Heart left ventricle (tissue), 16 donors: ENCODE measurements at regions not wholly inside any gene's neighbourhood (a gene's known extent, or its start where the extent isn't known, plus 50 kb on each side); places are given as distances from the start of the nearest gene placed in this dataset.
A peak's percentile ranks its signal among the peaks of the same experiment; 100 is the strongest.
"Not testable (repeated sequence)": the region's sequence is repeated elsewhere in the genome, so short reads cannot be mapped to it uniquely, and the experiment has no call there.

ENCODE experiments used
- ATAC-seq, 4 donors: fragments of 200-7000 bp; cut with Tn5 transposase; one replicate each; pipeline ENCODE4 v1.9.1; 2020 to 2022; ENCODE audit warnings: moderate library complexity in 4 of 4, mild to moderate bottlenecking in 3 of 4, moderate number of reproducible peaks in 1 of 4
- DNase-seq, 5 donors: peaks; one replicate each; pipeline ENCODE4 v3.0.0-alpha.2; 2020
- H3K27ac ChIP-seq, 12 donors: fragments of 200-600 bp; sonication (generic) in 4 of 12; one replicate each; pipeline versions ENCODE4 v1.5.0 to v1.8.0; 2016 to 2022; ENCODE audit warnings: mild to moderate bottlenecking in 2 of 12
- H3K27me3 ChIP-seq, 9 donors: fragments of 200-600 bp; sonication (generic) in 2 of 9; one replicate each; pipeline versions ENCODE4 v1.5.1 to v1.8.0; 2016 to 2022; ENCODE audit warnings: mild to moderate bottlenecking in 3 of 9
- H3K36me3 ChIP-seq, 9 donors: fragments of 200-600 bp; sonication (generic) in 2 of 9; one replicate each; pipeline versions ENCODE4 v1.5.0 to v1.8.0; 2018 to 2022; ENCODE audit warnings: mild to moderate bottlenecking in 2 of 9
- H3K4me1 ChIP-seq, 12 donors: fragments of 200-600 bp; sonication (generic) in 4 of 12; one replicate each; pipeline versions ENCODE4 v1.5.0 to v1.8.0; 2016 to 2022; ENCODE audit warnings: mild to moderate bottlenecking in 3 of 12
- H3K4me3 ChIP-seq, 12 donors: fragments of 200-600 bp; sonication (generic) in 4 of 12; one replicate each; pipeline versions ENCODE4 v1.5.0 to v1.8.0; 2017 to 2022; ENCODE audit warnings: mild to moderate bottlenecking in 9 of 12, moderate library complexity in 4 of 12
- H3K9me3 ChIP-seq, 12 donors: fragments of 200-600 bp; sonication (generic) in 4 of 12; one replicate each; pipeline versions ENCODE4 v1.5.0 to v1.8.0; 2016 to 2022; ENCODE audit warnings: mild to moderate bottlenecking in 1 of 12
- CTCF ChIP-seq, 12 donors: fragments of 200-600 bp; sonication (generic) in 4 of 12; IDR thresholded peaks; one replicate each; pipeline versions ENCODE4 v1.5.0 to v1.8.0; 2018 to 2022; ENCODE audit warnings: antibody characterized with exemption in 12 of 12, mild to moderate bottlenecking in 5 of 12
- POLR2A ChIP-seq, 2 donors: fragments of 450-650 bp; IDR thresholded peaks; one replicate each; pipeline ENCODE4 v1.6.1; 2017; ENCODE audit warnings: antibody characterized with exemption in 2 of 2, mild to moderate bottlenecking in 2 of 2, moderate library complexity in 2 of 2
- WGBS, 4 donors: extraction: QIAGEN DNeasy Blood & Tissue Kit in 2 of 4; methylation state at CpG; one replicate each; pipeline versions ENCODE4 v1.1.5 to v1.1.7; 2013 to 2018; 5-methylcytosine and 5-hydroxymethylcytosine counted together
- intact Hi-C, 10 donors: fragments of 100-400 bp; cut with DNase I; formaldehyde crosslinking; loops; one replicate each; pipeline versions ENCODE4 v1.11.1 to v1.14.2; 2022
- donor health status: ischemic (EF 13 %, LVEDD 7.1; RV severe dilation, severe dysfunction).
- donor health status: healthy with polysubstance abuse.
- donor health status: DM: no; HTN: yes; CAD: no.
- donor health status: DM: no; HTN: no; CAD: no.
- donor health status: ischemic (EF 25% LVEDD 6.9; RV normal size, moderate dysfunction).
- donor health status: ischemic (EF 25% LVEDD 5.7; RV mildly dilated, moderate dysfunction).
- donor health status: healthy.
- donor health status: DM: yes; HTN: yes; CAD: no.
- donor health status: ischemic (EF 35%, LVEDD 5.7; RV mildly dilated, moderate dysfunction).
- donor health status: nonischemic (EF 11% LVEDD 7.7; RV severe dilation, severe dysfunction).
- donor health status: DM: yes; HTN: yes; CAD: no.
- donor health status: PGD.
- donor health status: ischemic (EF 29% LVEDD 5.4; RV normal size, mild dysfunction).
- donor health status: nonischemic (EF 23%, LVEDD 6.1; RV moderate dilation, normal function).

DNA sequence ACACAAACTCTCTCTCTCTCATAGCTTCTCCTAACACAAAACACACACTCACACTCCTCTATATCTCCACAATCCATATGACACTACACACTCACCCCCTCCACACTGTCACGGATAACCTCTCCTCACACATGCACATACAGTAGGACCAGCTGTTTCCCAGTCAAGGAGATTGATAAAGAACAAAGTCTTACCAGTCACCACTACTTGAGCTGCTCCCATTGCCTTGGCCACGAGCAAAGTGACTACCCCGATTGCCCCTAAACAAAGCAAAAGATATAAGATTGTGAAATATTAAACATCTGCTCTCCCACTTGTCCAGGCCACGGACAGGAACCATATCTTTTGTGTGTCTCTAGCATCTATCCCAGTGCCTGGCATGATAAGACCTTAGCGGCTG lies 95.8 kb downstream of the TRIM69 start:
- 57 to 78% (median 75%) methylated on average over 5 of the region's 5 CpGs for WGBS, 4 donors
- H3K4me1 ChIP-seq, intact Hi-C loops: not testable (repeated sequence)

DNA sequence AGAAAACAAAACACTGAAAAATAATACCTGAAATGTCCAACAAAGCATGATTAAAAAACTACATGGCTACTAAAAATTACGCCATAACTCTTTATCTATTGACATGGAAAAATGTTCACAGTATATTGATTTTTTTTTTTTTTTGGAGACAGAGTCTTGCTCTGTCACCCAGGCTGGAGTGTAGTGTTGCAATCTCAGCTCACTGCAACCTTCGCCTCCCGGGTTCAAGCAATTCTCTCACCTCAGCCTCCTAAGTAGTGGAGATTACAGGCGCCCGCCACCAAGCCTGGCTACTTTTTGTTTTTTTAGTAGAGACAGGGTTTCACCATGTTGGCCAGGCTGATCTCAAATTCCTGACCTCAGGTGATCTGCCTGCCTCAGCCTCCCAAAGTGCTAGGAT lies 96.8 kb downstream of the TRIM69 start:
- DNase-seq, H3K4me3 ChIP-seq, H3K9me3 ChIP-seq, H3K4me1 ChIP-seq, ATAC-seq, H3K27ac ChIP-seq, H3K36me3 ChIP-seq, intact Hi-C loops, H3K27me3 ChIP-seq: not testable (repeated sequence)
- 92 to 95% (median 94%) methylated on average over 5 of the region's 5 CpGs for WGBS, 4 donors

More for the DNA sequence above, 95.8 kb downstream of the TRIM69 start:
- not testable (repeated sequence) for ATAC-seq, DNase-seq, H3K27me3 ChIP-seq, H3K36me3 ChIP-seq, H3K27ac ChIP-seq, H3K4me3 ChIP-seq, H3K9me3 ChIP-seq

- ATAC-seq, H3K4me1 ChIP-seq, H3K27ac ChIP-seq, H3K4me3 ChIP-seq, H3K27me3 ChIP-seq, intact Hi-C loops, H3K36me3 ChIP-seq, DNase-seq, H3K9me3 ChIP-seq: not testable (repeated sequence)
- WGBS, 4 donors = 84 to 96% (median 89%) methylated on average over 2 to 4 of the region's 4 CpGs
These were observed 97.4 kb downstream of the TRIM69 start for GRCh38 chr15:44833761-44834160.

DNA sequence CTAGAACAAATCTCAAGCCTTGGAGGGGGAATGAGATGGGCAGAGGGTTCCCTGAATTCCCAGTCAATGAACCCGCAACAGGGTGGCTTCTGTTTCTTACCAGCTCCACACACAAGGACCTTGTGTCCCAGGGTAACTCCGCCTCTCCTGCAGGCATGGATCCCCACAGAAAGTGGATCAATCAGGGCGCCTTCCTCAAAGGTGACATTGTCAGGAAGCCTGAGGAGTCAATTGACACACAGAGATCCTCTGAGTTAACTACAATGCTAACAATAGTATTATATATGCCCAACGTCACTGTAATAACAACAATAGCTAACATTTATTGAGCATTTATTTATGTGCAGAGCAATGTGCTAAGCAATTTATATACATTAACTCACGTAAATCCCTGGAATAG lies 98.8 kb downstream of the TRIM69 start:
- DNase-seq, H3K36me3 ChIP-seq, intact Hi-C loops, H3K4me3 ChIP-seq, H3K4me1 ChIP-seq, H3K27me3 ChIP-seq, ATAC-seq, H3K27ac ChIP-seq, H3K9me3 ChIP-seq: not testable (repeated sequence)
- 91 to 96% (median 92%) methylated on average over 4 to 5 of the region's 5 CpGs for WGBS, 4 donors

GRCh38 chr15:44836094-44836493 lies 99.8 kb downstream of the TRIM69 start:
- Histone ChIP-seq H3K27ac (no peak overlapping the region), H3K27me3 (peaks cover 0 to 3% (median 0%) of the 10 kb centered on the region in 9 donors), H3K4me3 (no peak overlapping the region), H3K4me1 (peaks cover 0 to 2% (median 0%) of the 10 kb centered on the region in 12 donors), H3K9me3 (no peaks in the 10 kb centered on the region), H3K36me3 (no peaks in the 10 kb centered on the region)
- DNase-seq (no peak), ATAC-seq (no peak)
- intact Hi-C loops = no loop called here
- WGBS, 4 donors = 89 to 95% (median 93%) methylated on average over 4 of the region's 4 CpGs
- TF ChIP-seq POLR2A (IDR thresholded peaks at IDR 0.05) = no peak
- no peak for TF ChIP-seq CTCF (IDR thresholded peaks at IDR 0.05)

DNA sequence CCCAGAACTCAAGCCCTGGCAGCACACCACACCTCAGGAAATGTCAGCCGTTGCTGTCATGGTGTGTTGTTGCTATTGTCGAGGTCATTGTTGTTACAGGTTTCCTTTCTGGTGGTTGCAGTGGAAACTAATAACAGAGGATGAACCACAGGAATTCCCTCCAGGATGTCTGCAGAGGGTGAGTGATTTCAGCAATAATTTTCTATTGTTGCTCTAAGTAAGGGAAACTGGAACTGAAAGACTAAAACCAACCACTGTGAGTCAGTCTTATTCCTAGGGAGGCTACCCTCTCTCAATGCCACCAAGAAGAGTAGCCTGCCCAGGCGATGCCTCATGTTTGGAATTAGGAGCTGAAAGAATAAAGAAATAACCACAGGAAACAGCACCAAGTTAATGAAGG lies 102.6 kb downstream of the TRIM69 start:
- H3K4me3 ChIP-seq, H3K27me3 ChIP-seq, H3K36me3 ChIP-seq, H3K27ac ChIP-seq, H3K4me1 ChIP-seq, H3K9me3 ChIP-seq, DNase-seq, intact Hi-C loops: not testable (repeated sequence)
- WGBS, 4 donors = 54 to 60% (median 57%) methylated on average over 3 of the region's 3 CpGs
- ATAC-seq = peak in 3 of 4 donors; percentile 36 to 83 (median 51)

DNA sequence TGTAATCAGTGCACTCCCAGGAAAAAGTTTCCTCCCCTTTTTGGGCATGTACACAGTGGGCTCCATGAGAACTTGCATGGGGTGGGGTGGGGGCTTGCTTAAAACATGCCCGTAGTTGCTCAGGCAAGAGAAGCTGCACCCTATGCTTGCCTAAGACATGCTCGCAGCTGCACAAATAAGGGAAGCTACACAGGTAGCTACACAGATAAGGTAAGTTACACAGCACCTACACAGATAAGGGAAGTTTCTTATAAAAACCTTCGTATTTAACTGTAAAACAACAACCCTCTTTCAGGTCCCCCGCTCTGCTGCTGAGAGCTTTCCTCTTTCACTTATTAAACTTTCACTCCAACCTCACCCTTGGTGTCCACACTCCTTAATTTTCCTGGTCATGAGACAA lies 105.4 kb downstream of the TRIM69 start:
- H3K4me1 ChIP-seq, H3K9me3 ChIP-seq, H3K27ac ChIP-seq, H3K36me3 ChIP-seq, intact Hi-C loops, DNase-seq, ATAC-seq, H3K4me3 ChIP-seq, H3K27me3 ChIP-seq: not testable (repeated sequence)
- WGBS, 4 donors = 75 to 89% (median 85%) methylated on average over 4 of the region's 4 CpGs

- H3K9me3 ChIP-seq, ATAC-seq, H3K27me3 ChIP-seq, H3K36me3 ChIP-seq, H3K4me1 ChIP-seq, H3K27ac ChIP-seq, DNase-seq, intact Hi-C loops, H3K4me3 ChIP-seq: not testable (repeated sequence)
- 60 to 87% (median 69%) methylated on average over 5 to 6 of the region's 6 CpGs for WGBS, 4 donors
These were observed 106.6 kb downstream of the TRIM69 start for GRCh38 chr15:44842883-44843282.

DNA sequence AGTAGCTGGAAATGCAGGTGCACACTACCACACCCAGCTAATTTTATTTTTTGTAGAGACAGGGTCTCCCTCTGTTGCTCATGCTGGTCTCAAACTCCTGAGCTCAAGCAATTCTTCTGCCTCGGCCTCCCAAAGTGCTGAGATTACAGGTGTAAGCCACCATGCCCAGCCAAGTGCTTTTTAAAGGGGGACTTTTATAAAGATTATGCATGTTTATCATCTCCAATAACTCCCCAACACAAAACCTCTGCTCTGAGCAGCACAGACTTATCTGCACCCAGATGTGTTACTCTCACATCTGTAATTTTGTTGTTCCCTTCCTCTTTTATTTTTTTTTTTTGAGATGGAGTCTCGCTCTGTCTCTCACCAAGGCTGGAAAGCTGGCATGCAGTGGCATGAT lies 108.6 kb downstream of the TRIM69 start:
- WGBS, 4 donors = 91 to 96% (median 93%) methylated on average over 2 of the region's 2 CpGs
- H3K27me3 ChIP-seq, ATAC-seq, H3K27ac ChIP-seq, DNase-seq, intact Hi-C loops, H3K36me3 ChIP-seq, H3K9me3 ChIP-seq, H3K4me1 ChIP-seq, H3K4me3 ChIP-seq: not testable (repeated sequence)

- H3K4me3 ChIP-seq, H3K27ac ChIP-seq, ATAC-seq, H3K4me1 ChIP-seq, intact Hi-C loops, H3K27me3 ChIP-seq, H3K36me3 ChIP-seq, H3K9me3 ChIP-seq, DNase-seq: not testable (repeated sequence)
- WGBS, 4 donors = 83 to 87% methylated on average over 1 of the region's 1 CpG; no CpG with 5 or more reads in 2 of the 4 donors
These were observed 109.8 kb downstream of the TRIM69 start for GRCh38 chr15:44846156-44846555.

- ATAC-seq, H3K27me3 ChIP-seq, H3K4me1 ChIP-seq, intact Hi-C loops, H3K27ac ChIP-seq, DNase-seq, H3K36me3 ChIP-seq, H3K9me3 ChIP-seq, H3K4me3 ChIP-seq: not testable (repeated sequence)
- 44 to 89% (median 79%) methylated on average over 1 to 2 of the region's 2 CpGs; no CpG with 5 or more reads in 1 of the 4 donors for WGBS, 4 donors
These were observed 108.9 kb upstream of the TERB2 start for GRCh38 chr15:44847555-44847954.
